Esophagus squamous epithelium (tissue), 5 donors: ENCODE measurements at regions not wholly inside any gene's neighbourhood (a gene's known extent, or its start where the extent isn't known, plus 50 kb on each side); places are given as distances from the start of the nearest gene placed in this dataset.

ENCODE experiments used
- DNase-seq: peaks from one replicate; lab custom pipeline; 2025; lab: John Stamatoyannopoulos, UW
- H3K27ac ChIP-seq, 4 donors: fragments of 200-600 bp; sonication (generic); one replicate each; pipeline ENCODE4 v1.5.1; 2016 to 2019; ENCODE audit warnings: mild to moderate bottlenecking in 1 of 4
- H3K27me3 ChIP-seq, 4 donors: fragments of 200-600 bp; sonication (generic); 1 replicate in 3 of 4; 2 replicates in 1 of 4; pipeline versions ENCODE4 v1.5.1 to v1.6.0; 2017 to 2021; ENCODE audit warnings: antibody characterized with exemption in 1 of 4
- H3K36me3 ChIP-seq, 3 donors: fragments of 200-600 bp; sonication (generic); one replicate each; pipeline ENCODE4 v1.5.1; 2016 to 2019
- H3K4me1 ChIP-seq, 3 donors: fragments of 200-600 bp; sonication (generic); one replicate each; pipeline ENCODE4 v1.5.1; 2017 to 2019
- H3K4me3 ChIP-seq, 4 donors: fragments of 200-600 bp; sonication (generic); 1 replicate in 3 of 4; 2 replicates in 1 of 4; pipeline ENCODE4 v1.5.1; 2016 to 2019; ENCODE audit warnings: mild to moderate bottlenecking in 2 of 4, moderate library complexity in 1 of 4
- H3K9me3 ChIP-seq, 3 donors: fragments of 200-600 bp; sonication (generic); one replicate each; pipeline ENCODE4 v1.5.1; 2016 to 2019
- CTCF ChIP-seq, 6 experiments: fragments of 450-650 bp in 4 of 6; fragments of 200-600 bp in 2 of 6; sonication (generic) in 2 of 6; IDR thresholded peaks; one replicate each; pipeline ENCODE4 v1.5.1; 2016 to 2019; ENCODE audit warnings: antibody characterized with exemption in 6 of 6, mild to moderate bottlenecking in 4 of 6, moderate library complexity in 4 of 6
- POLR2A ChIP-seq, 4 donors: fragments of 450-650 bp; IDR thresholded peaks; one replicate each; pipeline ENCODE4 v1.6.1; 2017; ENCODE audit warnings: antibody characterized with exemption in 4 of 4, mild to moderate bottlenecking in 4 of 4, moderate library complexity in 3 of 4
- WGBS, 2 donors: methylation state at CpG; one replicate each; pipeline ENCODE4 v1.1.5; 2018; 5-methylcytosine and 5-hydroxymethylcytosine counted together
- intact Hi-C: fragments of 100-400 bp; cut with DNase I; formaldehyde crosslinking; loops from one replicate; pipeline ENCODE4 v1.15.0; 2022
- donor health status: DM: yes; HTN: yes; CAD: no.

GRCh38 chr5:51033215-51033614 lies 350.0 kb upstream of the ISL1 start:
- H3K27ac ChIP-seq = no peak overlapping the region
- no peaks in the 10 kb centered on the region for H3K4me1 ChIP-seq
- no peak overlapping the region for H3K4me3 ChIP-seq
- 44 to 50% methylated on average over 4 of the region's 4 CpGs for WGBS, 2 donors
- no peak for DNase-seq
- H3K27me3 ChIP-seq = no peaks in the 10 kb centered on the region
- TF ChIP-seq POLR2A (IDR thresholded peaks at IDR 0.05) (no peak), CTCF (IDR thresholded peaks at IDR 0.05) (no peak)
- H3K9me3 ChIP-seq = no peaks in the 10 kb centered on the region
- intact Hi-C loops = no loop called here
- no peaks in the 10 kb centered on the region for H3K36me3 ChIP-seq

GRCh38 chr5:51034222-51034901 lies 348.9 kb upstream of the ISL1 start:
- TF ChIP-seq CTCF (IDR thresholded peaks at IDR 0.05) = no peak
- no peak for TF ChIP-seq POLR2A (IDR thresholded peaks at IDR 0.05)
- Histone ChIP-seq H3K36me3 (no peaks in the 10 kb centered on the region), H3K4me1 (no peaks in the 10 kb centered on the region), H3K27me3 (no peaks in the 10 kb centered on the region), H3K27ac (no peak overlapping the region), H3K4me3 (no peak overlapping the region), H3K9me3 (no peaks in the 10 kb centered on the region)
- DNase-seq = no peak
- intact Hi-C loops = no loop called here
- 84 to 89% methylated on average over 1 of the region's 1 CpG for WGBS, 2 donors

GRCh38 chr5:51039424-51040329 lies 343.6 kb upstream of the ISL1 start:
- no peak overlapping the region for H3K4me3 ChIP-seq
- H3K27me3 ChIP-seq = no peaks in the 10 kb centered on the region
- no peak for DNase-seq
- H3K9me3 ChIP-seq = no peaks in the 10 kb centered on the region
- no peaks in the 10 kb centered on the region for H3K4me1 ChIP-seq
- H3K27ac ChIP-seq = no peak overlapping the region
- TF ChIP-seq POLR2A (IDR thresholded peaks at IDR 0.05) (no peak), CTCF (IDR thresholded peaks at IDR 0.05) (no peak)
- H3K36me3 ChIP-seq = no peaks in the 10 kb centered on the region
- 56 to 66% methylated on average over 6 of the region's 6 CpGs for WGBS, 2 donors
- intact Hi-C loops = no loop called here

GRCh38 chr5:51043745-51044144 lies 339.5 kb upstream of the ISL1 start:
- H3K27me3 ChIP-seq = no peaks in the 10 kb centered on the region
- no peak for TF ChIP-seq POLR2A (IDR thresholded peaks at IDR 0.05)
- TF ChIP-seq CTCF (IDR thresholded peaks at IDR 0.05) = no peak
- DNase-seq = no peak
- H3K9me3 ChIP-seq = no peaks in the 10 kb centered on the region
- H3K4me3 ChIP-seq = no peak overlapping the region
- no peaks in the 10 kb centered on the region for H3K4me1 ChIP-seq
- intact Hi-C loops = no loop called here
- H3K36me3 ChIP-seq = no peaks in the 10 kb centered on the region
- 42 to 54% methylated on average over 5 of the region's 5 CpGs for WGBS, 2 donors
- no peak overlapping the region for H3K27ac ChIP-seq

GRCh38 chr5:51047369-51047768 lies 335.9 kb upstream of the ISL1 start:
- Histone ChIP-seq H3K36me3 (no peaks in the 10 kb centered on the region), H3K27ac (no peak overlapping the region), H3K4me3 (no peak overlapping the region), H3K4me1 (no peaks in the 10 kb centered on the region), H3K9me3 (no peaks in the 10 kb centered on the region), H3K27me3 (no peaks in the 10 kb centered on the region)
- WGBS, 2 donors = 44 to 51% methylated on average over 4 of the region's 4 CpGs
- intact Hi-C loops = no loop called here
- no peak for DNase-seq
- no peak for TF ChIP-seq CTCF (IDR thresholded peaks at IDR 0.05)
- TF ChIP-seq POLR2A (IDR thresholded peaks at IDR 0.05) = no peak
